Epithelial cell of esophagus (primary cell): ENCODE measurements at regions not wholly inside any gene's neighbourhood (a gene's known extent, or its start where the extent isn't known, plus 50 kb on each side); places are given as distances from the start of the nearest gene placed in this dataset.
"Not testable (repeated sequence)": the region's sequence is repeated elsewhere in the genome, so short reads cannot be mapped to it uniquely, and the experiment has no call there.

Source experiments
- DNase-seq: peaks from one replicate; pipeline ENCODE4 v3.0.0; 2010; ENCODE audit warnings: low read depth
- H3K4me3 ChIP-seq: 2 replicates; pipeline ENCODE4 v1.5.1; 2011; ENCODE audit warnings: mild to moderate bottlenecking, low read length, control low read depth
- TF ChIP-seq, protein P1 (sequence below): IDR thresholded peaks from 2 replicates; pipeline ENCODE4 v1.5.1; 2011; ENCODE audit warnings: low read depth, mild to moderate bottlenecking, low read length, control low read depth, inconsistent platforms; ENCODE audit not compliant: insufficient read depth; ENCODE audit errors: missing control alignments

DNA sequence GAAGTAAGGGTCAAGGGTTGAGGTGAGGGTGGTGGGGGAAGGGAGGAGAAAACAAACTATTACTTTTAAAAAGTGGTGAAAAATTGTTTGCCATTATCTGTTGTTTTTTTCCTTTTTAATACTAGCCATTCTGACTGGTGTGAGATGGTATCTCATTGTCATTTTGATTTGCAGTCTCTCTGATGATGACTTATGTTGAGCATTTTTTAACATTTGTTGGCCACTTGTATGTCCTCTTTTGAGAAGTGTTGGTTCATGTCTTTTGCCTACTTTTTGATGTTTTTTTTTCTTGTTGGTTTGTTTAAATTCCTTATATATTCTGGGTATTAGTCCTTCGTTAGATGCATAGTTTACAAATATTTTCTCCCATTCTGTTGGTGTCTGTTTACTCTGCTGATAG lies 185.9 kb upstream of the ANKRD28 start:
- DNase-seq = no peak
- TF ChIP-seq, protein P1, sequence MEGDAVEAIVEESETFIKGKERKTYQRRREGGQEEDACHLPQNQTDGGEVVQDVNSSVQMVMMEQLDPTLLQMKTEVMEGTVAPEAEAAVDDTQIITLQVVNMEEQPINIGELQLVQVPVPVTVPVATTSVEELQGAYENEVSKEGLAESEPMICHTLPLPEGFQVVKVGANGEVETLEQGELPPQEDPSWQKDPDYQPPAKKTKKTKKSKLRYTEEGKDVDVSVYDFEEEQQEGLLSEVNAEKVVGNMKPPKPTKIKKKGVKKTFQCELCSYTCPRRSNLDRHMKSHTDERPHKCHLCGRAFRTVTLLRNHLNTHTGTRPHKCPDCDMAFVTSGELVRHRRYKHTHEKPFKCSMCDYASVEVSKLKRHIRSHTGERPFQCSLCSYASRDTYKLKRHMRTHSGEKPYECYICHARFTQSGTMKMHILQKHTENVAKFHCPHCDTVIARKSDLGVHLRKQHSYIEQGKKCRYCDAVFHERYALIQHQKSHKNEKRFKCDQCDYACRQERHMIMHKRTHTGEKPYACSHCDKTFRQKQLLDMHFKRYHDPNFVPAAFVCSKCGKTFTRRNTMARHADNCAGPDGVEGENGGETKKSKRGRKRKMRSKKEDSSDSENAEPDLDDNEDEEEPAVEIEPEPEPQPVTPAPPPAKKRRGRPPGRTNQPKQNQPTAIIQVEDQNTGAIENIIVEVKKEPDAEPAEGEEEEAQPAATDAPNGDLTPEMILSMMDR = no peak
- no peak overlapping the region for H3K4me3 ChIP-seq

DNA sequence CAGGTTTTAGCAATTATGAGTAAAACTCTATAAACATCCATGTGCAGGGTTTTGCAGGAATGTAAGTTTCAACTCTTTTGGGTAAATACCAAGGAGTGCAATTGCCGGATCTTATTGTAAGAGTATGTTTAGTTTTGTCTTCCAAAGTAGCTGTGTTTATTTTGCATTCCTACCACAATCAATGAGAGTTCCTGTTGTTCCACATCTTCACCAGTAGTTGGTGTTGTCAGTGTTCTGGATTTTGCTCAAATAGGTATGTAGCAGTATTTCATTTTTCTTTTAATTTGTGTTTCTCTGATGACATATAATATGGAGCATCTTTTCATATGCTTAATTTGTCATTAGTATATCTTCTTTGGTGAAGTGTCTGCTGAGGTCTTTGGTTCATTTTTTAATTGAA lies 185.1 kb upstream of the GALNT15 start:
- TF ChIP-seq, protein P1 = peak; percentile 22
- H3K4me3 ChIP-seq = no peak overlapping the region
- peak; percentile 17 for DNase-seq

DNA sequence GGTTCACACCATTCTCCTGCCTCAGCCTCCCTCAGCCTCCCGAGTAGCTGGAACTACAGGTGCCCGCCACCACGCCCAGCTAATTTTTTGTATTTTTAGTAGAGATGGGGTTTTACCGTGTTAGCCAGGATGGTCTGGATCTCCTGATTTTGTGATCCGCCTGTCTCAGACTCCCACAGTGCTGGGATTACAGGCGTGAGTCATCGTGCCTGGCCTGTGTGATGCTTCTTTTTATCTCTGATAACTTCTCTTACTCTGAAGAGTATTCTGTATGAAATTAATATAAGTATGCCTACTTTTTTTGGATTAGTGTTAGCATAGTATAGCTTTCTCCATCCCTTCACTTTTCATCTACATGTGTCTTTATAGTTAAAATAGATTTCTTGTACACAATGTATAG lies 180.8 kb upstream of the GALNT15 start:
- not testable (repeated sequence) for DNase-seq, H3K4me3 ChIP-seq

DNA sequence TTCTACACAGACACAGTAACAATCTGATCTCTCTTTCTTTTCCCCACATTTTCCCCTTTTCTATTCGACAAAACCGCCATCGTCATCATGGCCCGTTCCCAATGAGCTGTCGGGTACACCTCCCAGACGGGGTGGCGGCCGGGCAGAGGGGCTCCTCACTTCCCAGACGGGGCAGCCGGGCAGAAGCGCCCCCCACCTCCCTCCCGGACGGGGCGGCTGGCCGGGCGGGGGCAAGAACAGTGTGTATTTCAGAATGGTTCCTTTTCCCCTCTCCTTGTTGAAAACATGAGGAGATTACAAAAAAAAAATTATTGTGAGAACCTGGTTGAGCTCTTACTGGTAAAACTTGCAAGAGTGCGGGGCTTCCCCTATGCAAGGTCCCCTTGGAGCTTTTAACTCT lies 178.0 kb upstream of the GALNT15 start:
- not testable (repeated sequence) for DNase-seq, H3K4me3 ChIP-seq

DNA sequence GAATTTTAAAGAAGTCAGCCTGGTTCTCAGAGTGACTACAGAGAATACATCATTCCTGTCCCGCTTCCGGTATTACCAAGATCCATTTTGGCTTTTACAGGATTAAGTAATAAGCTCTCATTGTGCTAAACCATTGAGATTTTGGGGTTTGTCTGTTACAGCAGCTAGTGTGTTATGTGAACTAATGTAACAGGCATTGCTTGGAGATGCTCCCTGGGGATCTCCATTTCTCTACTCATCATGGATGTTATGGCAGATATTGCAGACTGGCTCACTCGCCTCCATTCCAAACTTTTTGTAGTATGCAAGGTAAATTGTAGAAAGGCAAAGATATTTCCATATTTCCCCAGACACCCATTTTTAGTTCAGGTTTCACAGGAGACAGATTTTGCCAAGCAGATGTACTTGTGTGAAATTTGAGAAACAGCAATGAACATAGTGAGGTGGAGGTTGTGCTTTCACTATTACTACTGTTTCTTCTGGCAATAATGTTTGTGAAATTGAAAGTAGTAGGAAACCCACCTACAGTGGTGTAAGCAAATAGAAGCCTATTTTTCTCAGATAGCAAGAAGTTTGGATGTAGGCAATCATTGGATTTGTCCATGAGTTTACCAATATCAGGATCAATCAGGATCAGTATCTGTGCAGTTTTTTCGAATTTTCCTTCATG lies 177.1 kb upstream of the GALNT15 start:
- no peak overlapping the region for H3K4me3 ChIP-seq
- TF ChIP-seq, protein P1 = no peak
- DNase-seq = no peak

DNA sequence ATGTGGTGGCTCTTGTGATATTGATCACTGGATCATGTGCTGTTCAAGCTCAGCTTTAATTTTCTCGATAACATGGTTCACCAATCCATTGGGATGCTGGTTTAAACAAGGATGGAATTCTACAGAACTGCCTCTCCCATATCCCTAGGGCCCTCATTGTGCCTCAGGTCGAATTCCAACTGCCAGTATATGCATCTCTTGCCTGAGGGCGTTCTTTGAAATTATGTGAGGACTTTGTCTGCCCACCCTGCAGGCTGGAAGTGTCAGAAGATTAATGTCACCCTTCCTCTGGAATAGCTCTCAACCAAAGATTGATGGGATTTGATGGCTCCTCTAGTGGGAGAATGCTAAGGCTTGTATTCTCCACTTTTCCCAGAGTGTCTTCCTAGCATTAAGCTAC lies 175.6 kb upstream of the GALNT15 start:
- TF ChIP-seq, protein P1 = no peak

DNA sequence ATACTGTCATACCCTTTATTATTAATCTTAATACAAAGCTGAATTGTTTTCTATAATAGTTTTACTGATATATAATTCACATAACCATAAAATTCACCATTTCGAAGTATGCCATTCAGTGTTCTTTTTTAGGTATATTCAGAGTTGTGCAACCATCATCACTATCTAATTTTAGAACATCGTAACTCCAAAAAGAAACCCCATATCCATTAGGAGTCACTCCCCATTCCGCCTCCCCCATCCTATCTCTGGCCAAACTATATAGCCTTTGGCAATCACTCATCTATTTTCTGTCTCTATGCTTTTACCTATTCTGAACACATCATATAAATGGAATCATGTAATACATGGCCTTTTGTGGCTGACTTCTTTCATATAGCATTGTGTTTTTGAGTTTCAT lies 169.7 kb upstream of the GALNT15 start:
- H3K4me3 ChIP-seq = no peak overlapping the region
- DNase-seq = no peak
- TF ChIP-seq, protein P1 = no peak

More for the DNA sequence above, 175.6 kb upstream of the GALNT15 start:
- DNase-seq = no peak
- no peak overlapping the region for H3K4me3 ChIP-seq

DNA sequence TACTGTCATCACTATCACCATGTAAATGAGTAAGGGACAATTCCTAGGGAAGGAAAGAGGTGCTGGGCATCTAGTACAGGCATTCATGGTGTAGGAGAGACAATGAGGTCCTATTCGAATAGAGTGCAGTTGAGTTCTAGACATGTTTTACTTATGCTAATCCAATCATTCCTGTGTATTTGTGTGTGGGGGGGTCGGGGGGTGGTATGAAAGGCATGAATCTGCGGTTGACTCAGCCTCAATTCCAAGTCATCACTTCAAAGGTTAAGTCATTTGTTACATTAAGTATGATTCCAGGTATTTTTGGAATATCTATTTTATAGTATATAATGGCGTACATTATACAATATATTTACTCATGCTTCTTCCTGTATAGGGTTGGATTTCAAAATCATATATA lies 163.1 kb upstream of the GALNT15 start:
- TF ChIP-seq, protein P1 = no peak
- DNase-seq = no peak
- no peak overlapping the region for H3K4me3 ChIP-seq
